ENCODE measurements at regions not wholly inside any gene's neighbourhood (a gene's known extent, or its start where the extent isn't known, plus 50 kb on each side); places are given as distances from the start of the nearest gene placed in this dataset.
"Not testable (repeated sequence)": the region's sequence is repeated elsewhere in the genome, so short reads cannot be mapped to it uniquely, and the experiment has no call there.

DNA sequence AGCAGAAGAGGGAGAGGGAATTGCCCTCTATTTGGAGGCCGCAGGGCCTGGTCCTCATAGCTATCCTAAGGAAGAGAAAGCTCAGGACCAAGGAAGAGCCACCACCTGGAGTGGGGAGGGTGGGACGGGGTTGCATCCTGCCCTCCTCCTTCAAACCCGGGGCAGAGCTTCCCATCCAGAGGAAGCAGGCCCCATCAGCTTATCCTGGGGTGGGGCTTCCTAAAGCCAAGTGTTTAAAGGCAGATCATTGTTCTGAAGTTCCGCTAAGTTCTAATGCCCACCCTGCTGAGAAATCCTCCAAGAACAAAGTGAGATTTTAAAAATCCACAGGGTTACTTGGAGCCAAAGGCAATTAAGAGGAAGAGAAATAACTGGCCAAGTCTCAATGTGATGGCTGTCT, 210.3 kb downstream of the C9orf152 start:
- intact Hi-C loops (cut with DNase I; ENCODE audit: low total_unique reads): no loop called here
- no peak for DNase-seq (ENCODE audit: low spot score in 2 of 2)
- H3K27ac ChIP-seq: no peak overlapping the region
- H3K27me3 ChIP-seq: no peaks in the 10 kb centered on the region
- H3K4me3 ChIP-seq: no peak overlapping the region
- no peaks in the 10 kb centered on the region for H3K9me3 ChIP-seq
- TF ChIP-seq, protein P1, sequence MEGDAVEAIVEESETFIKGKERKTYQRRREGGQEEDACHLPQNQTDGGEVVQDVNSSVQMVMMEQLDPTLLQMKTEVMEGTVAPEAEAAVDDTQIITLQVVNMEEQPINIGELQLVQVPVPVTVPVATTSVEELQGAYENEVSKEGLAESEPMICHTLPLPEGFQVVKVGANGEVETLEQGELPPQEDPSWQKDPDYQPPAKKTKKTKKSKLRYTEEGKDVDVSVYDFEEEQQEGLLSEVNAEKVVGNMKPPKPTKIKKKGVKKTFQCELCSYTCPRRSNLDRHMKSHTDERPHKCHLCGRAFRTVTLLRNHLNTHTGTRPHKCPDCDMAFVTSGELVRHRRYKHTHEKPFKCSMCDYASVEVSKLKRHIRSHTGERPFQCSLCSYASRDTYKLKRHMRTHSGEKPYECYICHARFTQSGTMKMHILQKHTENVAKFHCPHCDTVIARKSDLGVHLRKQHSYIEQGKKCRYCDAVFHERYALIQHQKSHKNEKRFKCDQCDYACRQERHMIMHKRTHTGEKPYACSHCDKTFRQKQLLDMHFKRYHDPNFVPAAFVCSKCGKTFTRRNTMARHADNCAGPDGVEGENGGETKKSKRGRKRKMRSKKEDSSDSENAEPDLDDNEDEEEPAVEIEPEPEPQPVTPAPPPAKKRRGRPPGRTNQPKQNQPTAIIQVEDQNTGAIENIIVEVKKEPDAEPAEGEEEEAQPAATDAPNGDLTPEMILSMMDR (IDR thresholded peaks at IDR 0.05): no peak
- no peak for TF ChIP-seq POLR2A (IDR thresholded peaks at IDR 0.05)
- TF ChIP-seq POLR2AphosphoS5 (IDR thresholded peaks at IDR 0.05): no peak
- H3K36me3 ChIP-seq: no peaks in the 10 kb centered on the region
- no peaks in the 10 kb centered on the region for H3K4me1 ChIP-seq

GRCh38 chr9:110005521-110005920, 202.4 kb downstream of the C9orf152 start:
- H3K9me3 ChIP-seq; H3K4me1 ChIP-seq; intact Hi-C loops (cut with DNase I; ENCODE audit: low total_unique reads); H3K27ac ChIP-seq; H3K4me3 ChIP-seq; H3K36me3 ChIP-seq; H3K27me3 ChIP-seq; DNase-seq (ENCODE audit: low spot score in 2 of 2): not testable (repeated sequence)

DNA sequence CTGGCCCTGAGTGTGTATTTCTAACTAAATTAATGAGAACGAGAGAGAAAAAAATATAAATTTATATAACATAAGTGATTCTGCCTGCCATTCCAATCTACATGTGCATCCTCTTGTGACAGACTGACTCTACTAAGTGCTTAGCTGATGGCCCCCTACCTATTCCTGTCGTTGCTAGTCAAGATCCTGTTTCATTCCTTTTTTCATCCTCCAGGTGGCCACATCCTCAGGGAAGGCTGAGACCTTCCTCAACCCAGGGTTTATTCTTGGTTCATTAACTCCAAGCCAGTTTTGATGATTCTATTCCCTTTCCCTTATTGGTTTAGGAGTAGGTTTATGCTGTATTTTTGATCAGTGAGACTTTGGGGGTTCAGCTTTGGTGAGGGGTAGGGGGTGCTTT, 201.3 kb downstream of the C9orf152 start:
- H3K4me3 ChIP-seq: no peak overlapping the region
- intact Hi-C loops (cut with DNase I; ENCODE audit: low total_unique reads): no loop called here
- H3K9me3 ChIP-seq: no peaks in the 10 kb centered on the region
- H3K27ac ChIP-seq: no peak overlapping the region
- TF ChIP-seq, protein P1 (IDR thresholded peaks at IDR 0.05): no peak
- no peak for TF ChIP-seq POLR2AphosphoS5 (IDR thresholded peaks at IDR 0.05)
- no peak for TF ChIP-seq POLR2A (IDR thresholded peaks at IDR 0.05)
- no peaks in the 10 kb centered on the region for H3K36me3 ChIP-seq
- DNase-seq (ENCODE audit: low spot score in 2 of 2): no peak
- no peaks in the 10 kb centered on the region for H3K4me1 ChIP-seq
- no peaks in the 10 kb centered on the region for H3K27me3 ChIP-seq

DNA sequence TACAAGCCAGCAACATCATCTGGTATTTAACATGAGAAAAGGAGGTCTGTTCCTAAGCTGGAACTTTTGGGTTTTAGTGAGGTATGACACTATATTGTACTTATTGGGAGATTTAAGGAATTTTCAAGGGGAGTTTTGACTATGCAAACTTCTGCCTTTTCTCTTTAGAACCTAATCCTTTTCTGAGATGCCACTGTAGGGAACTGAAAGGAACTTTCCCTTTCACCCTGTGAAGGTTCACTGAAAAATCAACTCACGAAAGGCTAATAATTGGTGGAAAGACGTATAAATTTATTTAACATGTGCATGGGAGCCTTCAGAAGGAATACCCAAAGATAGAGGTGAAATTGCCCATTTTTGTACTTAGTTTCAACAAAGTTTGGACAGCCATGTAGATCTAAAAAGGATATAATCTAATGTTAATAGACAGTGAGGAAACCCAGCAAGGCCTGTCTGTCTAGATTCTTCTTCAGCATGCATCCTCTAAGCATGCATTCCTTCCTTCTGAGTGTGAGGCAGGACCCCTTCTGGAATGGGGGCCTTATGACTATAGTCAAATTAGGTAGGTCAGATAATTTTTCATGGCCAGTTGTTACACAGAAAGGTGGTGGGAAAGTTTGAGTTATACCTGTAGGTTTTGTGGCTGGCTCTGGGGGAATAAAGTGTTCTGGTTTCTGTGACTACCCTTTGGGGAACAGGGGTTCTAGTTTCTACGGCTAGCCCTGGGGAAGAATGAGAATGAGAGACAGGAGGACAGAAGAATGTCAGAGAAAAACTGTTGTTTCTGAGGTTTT, 200.3 kb downstream of the C9orf152 start:
- Histone ChIP-seq H3K9me3 (no peaks in the 10 kb centered on the region), H3K4me1 (no peaks in the 10 kb centered on the region), H3K36me3 (no peaks in the 10 kb centered on the region), H3K27me3 (no peaks in the 10 kb centered on the region), H3K4me3 (no peak overlapping the region), H3K27ac (no peak overlapping the region)
- no peak for TF ChIP-seq POLR2AphosphoS5 (IDR thresholded peaks at IDR 0.05)
- no peak for TF ChIP-seq POLR2A (IDR thresholded peaks at IDR 0.05)
- TF ChIP-seq, protein P1 (IDR thresholded peaks at IDR 0.05): no peak
- intact Hi-C loops (cut with DNase I; ENCODE audit: low total_unique reads): no loop called here
- DNase-seq (ENCODE audit: low spot score in 2 of 2): no peak

DNA sequence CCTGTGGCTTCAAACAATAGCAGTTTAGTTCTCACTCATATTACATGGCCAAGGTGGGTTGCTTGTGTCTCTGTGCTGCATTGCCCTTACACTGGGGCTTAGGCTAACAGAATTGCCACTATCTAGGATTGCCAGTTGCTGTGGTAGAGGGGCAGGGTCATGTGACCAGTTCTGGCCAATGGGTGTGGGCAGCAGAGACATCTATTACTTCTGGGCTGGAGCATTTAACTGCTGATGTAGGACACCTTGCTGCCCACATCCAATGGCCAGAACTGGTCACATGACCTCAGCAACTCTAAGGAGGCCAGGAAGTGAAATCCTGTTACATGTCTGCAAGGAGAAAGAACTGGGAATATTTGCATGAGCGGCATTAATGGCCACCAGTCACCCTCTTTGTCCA, 199.3 kb downstream of the C9orf152 start:
- no peaks in the 10 kb centered on the region for H3K36me3 ChIP-seq
- no peaks in the 10 kb centered on the region for H3K4me1 ChIP-seq
- no peak overlapping the region for H3K27ac ChIP-seq
- no peak for TF ChIP-seq POLR2AphosphoS5 (IDR thresholded peaks at IDR 0.05)
- TF ChIP-seq POLR2A (IDR thresholded peaks at IDR 0.05): no peak
- TF ChIP-seq, protein P1 (IDR thresholded peaks at IDR 0.05): no peak
- no peaks in the 10 kb centered on the region for H3K27me3 ChIP-seq
- no peak overlapping the region for H3K4me3 ChIP-seq
- DNase-seq (ENCODE audit: low spot score in 2 of 2): no peak
- intact Hi-C loops (cut with DNase I; ENCODE audit: low total_unique reads): no loop called here
- H3K9me3 ChIP-seq: no peaks in the 10 kb centered on the region
